GM18511 (cell line): ENCODE measurements at regions not wholly inside any gene's neighbourhood (a gene's known extent, or its start where the extent isn't known, plus 50 kb on each side); places are given as distances from the start of the nearest gene placed in this dataset.

Experiments used
- ATAC-seq: cut with Tn5 transposase; IDR thresholded peaks from one replicate; pipeline ENCODE4 v1.9.1; 2021; ENCODE audit warnings: mild to moderate bottlenecking, moderate library complexity; ENCODE audit not compliant: unreplicated experiment

- no peak for ATAC-seq
These were observed 132.4 kb upstream of the MAN1A1 start for GRCh38 chr6:119481976-119482375.

GRCh38 chr6:119480961-119481497 is 131.5 kb upstream of the MAN1A1 start:
- no peak for ATAC-seq

DNA sequence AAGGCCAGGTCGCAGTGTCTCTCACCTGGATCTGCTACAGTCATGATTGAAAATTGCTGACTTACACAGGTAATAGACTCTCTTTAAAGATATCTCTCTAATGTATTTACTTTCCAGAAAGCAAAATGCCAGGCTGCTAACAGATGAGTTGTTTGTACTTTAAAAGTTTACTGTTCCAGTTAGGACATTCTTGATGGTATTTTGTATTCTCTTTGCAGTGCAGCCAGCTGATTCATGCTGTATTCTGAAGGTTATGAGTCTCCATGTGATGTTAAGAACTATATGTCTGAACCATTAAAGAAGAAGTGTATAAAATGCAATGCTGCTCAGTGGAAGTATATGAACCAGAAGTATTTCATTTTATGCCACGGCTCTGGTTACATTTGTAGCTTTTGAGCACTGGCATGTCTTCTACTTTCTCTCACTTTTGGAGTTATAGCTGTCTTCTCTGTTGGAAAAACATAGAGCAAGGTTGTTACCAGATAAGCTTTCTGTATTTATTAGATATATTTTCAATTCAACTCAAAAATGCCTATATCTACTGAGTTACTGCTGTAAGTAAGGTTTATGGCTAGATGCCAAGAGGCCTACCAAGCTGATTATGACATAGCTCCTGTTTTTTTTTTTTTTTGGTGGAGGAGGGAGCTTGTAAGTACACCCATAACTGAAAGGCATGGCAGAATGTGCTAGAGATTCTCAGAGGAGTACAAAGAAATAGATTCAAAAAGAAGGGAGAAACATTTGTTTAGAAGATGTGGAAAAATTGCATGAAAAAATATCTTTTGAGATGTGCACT is 130.5 kb upstream of the MAN1A1 start:
- ATAC-seq: no peak

DNA sequence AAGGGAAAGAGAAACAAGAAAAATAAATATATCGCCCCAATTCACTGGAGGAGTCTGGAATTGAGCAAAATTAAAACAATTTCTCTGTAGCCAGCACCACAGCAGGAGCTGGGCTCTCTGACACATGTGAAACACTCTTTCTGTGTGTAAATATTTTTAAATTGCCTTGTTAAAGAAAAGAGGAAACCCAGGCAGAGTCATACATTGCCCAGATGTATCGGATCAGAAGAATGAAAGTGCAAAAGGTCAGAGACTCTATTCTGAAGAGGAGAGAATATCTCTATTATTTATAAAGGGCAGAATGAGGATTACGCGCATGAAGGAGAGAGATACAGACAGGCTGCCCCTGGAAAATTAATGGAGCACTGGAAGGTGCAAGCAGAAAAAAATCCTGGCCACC is 127.0 kb upstream of the MAN1A1 start:
- peak; percentile 95 for ATAC-seq

- ATAC-seq: peak; percentile 8
These were observed 126.5 kb upstream of the MAN1A1 start for GRCh38 chr6:119476024-119476423.

GRCh38 chr6:119470893-119471542 is 121.5 kb upstream of the MAN1A1 start:
- ATAC-seq: no peak

DNA sequence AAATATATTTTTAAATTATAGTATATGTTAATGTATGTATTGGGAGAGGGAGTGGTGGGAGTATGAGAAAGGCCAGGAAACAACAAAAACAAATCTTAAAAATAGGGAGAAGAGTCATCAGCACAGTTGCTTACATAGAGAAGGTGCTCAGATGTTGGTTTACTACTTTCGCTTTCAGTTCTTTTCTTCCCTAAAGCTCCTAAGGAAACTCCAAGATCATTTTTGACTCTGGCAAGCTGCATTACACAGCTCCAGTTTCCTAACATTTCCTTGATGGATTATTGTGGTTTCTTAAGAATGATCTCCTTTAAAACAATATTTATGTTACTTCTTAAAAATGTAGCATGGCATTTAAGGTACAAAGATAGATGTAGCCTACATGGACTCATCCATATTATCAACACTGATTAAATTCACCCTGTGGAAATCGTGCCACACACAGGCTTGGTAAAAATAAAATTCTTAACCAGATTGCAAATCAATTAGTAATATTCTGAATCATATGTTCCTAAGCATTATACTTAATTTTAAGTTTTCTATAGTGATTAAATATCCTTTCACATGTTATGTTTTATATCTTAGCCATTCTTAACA is 118.0 kb upstream of the MAN1A1 start:
- no peak for ATAC-seq

- no peak for ATAC-seq
These were observed 116.7 kb upstream of the MAN1A1 start for GRCh38 chr6:119466226-119466625.

- ATAC-seq: peak; percentile 78
These were observed 113.6 kb upstream of the MAN1A1 start for GRCh38 chr6:119463081-119463626.

DNA sequence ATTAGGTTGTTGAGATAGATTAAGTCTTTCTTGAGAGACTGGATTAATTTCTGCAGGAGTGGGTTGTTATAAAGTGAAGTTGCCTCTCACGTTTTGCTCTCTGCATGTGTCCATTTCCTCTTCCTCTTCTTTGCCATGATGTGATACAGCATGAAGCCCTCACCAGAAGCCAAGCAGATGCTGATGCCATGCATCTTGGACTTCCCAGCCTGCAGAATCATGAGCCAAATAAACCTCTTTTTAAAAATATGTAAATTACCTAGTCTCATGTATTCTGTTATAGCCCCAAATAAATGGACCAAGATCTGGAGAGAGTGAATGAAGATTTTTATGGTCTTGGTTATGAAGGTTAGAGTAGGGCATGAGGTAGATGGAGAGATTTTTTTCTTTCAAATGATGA is 111.6 kb upstream of the MAN1A1 start:
- ATAC-seq: no peak

- peak; percentile 69 for ATAC-seq
These were observed 109.8 kb upstream of the MAN1A1 start for GRCh38 chr6:119459207-119459974.

GRCh38 chr6:119454714-119455113 is 105.2 kb upstream of the MAN1A1 start:
- no peak for ATAC-seq

DNA sequence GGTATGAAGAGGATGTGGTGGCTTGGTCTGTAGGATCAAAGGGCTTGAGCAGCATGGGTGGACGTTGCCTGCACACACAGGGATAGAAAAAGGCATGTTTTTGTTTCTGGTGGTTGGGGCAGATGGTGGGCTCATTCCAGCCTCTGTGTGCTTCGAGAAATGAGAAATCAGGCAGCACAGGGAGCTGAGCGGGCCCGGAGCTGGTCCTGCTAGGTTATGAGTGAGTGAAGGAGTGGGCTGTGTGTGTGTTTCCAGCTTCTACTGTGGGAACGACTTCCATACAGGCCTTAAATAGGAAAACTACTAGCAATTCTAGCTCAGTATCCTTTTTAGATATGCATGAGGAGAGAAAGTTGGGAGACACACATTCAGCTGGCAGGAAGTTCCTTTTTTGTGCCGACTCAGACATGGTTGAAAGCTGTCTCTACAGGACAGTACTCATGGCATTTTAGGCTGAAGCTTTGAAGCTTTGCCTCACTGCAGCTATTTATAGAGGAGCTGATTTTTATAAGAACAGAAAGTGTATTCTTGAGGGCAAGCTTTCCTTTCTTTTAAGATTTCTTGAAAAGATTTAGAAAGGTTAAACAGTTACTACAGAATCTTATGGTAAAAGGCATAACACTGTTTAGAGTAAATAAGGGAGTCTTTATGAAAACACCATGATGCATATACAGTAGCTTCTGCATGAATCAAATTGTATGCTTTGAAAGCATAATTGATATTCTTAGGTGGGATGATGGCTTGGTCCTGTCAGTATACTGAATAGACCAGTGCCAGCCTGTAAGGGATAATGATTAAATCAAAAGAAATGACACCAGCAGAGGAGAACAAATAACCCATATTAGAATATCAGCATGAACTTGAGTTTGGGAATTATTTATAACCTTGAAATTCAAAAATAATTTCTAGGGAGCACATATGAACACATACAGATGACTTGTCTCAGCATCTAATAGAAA is 104.0 kb upstream of the MAN1A1 start:
- no peak for ATAC-seq

DNA sequence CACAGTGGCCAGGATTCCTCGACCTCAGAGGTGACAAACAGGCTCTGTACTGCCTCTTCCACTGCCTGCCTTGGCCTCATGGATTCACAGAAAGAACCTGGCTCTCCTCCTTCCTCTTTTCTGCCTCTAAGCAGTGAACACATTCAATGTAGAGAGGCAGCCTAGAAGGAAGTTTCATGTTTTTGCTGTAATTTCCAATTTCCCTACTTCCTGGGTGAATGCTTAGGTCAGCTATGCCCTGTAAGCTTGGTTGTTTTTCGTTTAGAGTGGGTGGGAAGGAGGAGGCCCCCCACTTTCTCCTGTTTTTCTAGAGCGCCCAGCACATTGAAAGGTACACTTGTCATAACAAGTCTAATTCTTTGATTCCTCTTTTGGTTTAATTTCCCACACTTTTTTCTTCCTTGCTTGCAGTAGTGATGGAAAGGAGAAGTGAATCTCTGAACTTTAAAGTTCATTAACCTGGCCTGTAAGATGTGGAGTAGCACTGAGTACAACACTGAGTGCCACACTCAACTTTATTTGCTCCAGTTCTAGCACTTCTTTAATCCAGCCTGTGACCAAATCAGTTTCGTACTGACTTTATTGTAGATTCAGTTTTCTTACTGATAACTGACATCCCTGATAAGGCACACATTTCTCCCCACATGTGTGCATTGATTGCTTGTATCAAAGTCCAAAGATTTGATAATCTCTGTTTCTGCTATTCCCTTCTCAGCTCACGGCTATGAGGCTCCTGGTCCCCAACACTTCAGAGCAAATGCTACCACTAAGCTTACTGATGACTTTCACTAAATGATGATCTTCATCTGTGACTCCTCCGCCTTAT is 100.0 kb upstream of the MAN1A1 start:
- peak; percentile 49 for ATAC-seq

GRCh38 chr6:119447921-119448320 is 98.4 kb upstream of the MAN1A1 start:
- no peak for ATAC-seq

DNA sequence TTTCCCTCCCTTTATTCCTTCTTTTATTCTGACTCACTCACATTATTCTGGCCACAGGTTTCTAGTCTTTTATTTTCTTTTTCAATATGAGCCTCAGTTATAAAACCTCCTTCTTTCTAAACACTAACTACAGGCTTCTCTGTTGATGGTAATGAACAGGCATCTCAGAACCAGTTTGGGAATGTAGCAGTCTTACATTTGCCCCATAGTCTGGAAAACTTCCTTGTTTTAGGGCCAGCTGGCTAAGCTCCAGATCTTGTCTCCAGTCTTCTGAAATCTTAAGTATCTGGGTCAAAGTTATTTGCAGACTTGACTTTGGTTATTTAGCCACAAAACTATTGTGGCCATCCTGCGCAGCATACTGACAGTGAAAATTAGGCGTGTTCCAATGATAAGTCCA is 97.0 kb upstream of the MAN1A1 start:
- ATAC-seq: no peak

- ATAC-seq: peak; percentile 24
These were observed 96.6 kb upstream of the MAN1A1 start for GRCh38 chr6:119446115-119446554.

GRCh38 chr6:119445666-119446065 is 96.1 kb upstream of the MAN1A1 start:
- ATAC-seq: no peak
